ENCODE measurements at regions not wholly inside any gene's neighbourhood (a gene's known extent, or its start where the extent isn't known, plus 50 kb on each side); places are given as distances from the start of the nearest gene placed in this dataset.

- no peak for TF ChIP-seq CTCF (IDR thresholded peaks at IDR 0.05; ENCODE audit: insufficient read depth, low read depth, low read length)
- no peak overlapping the region for H3K4me3 ChIP-seq (ENCODE audit: low read depth, low read length)
- DNase-seq (ENCODE audit: low read depth): no peak
These were observed 105.0 kb upstream of the FRMD6 start for GRCh38 chr14:51546603-51547258.

- TF ChIP-seq CTCF (IDR thresholded peaks at IDR 0.05; ENCODE audit: insufficient read depth, low read depth, low read length): no peak
These were observed 104.5 kb upstream of the FRMD6 start for GRCh38 chr14:51547260-51547659.

GRCh38 chr14:51547701-51548100 is 104.0 kb upstream of the FRMD6 start:
- TF ChIP-seq CTCF (IDR thresholded peaks at IDR 0.05; ENCODE audit: insufficient read depth, low read depth, low read length): no peak
- H3K4me3 ChIP-seq (ENCODE audit: low read depth, low read length): no peak overlapping the region
- no peak for DNase-seq (ENCODE audit: low read depth)

More at GRCh38 chr14:51547260-51547659, 104.5 kb upstream of the FRMD6 start:
- H3K4me3 ChIP-seq (ENCODE audit: low read depth, low read length): no peak overlapping the region
- peak; percentile 99 for DNase-seq (ENCODE audit: low read depth)

- H3K4me3 ChIP-seq (ENCODE audit: low read depth, low read length): no peak overlapping the region
- no peak for TF ChIP-seq CTCF (IDR thresholded peaks at IDR 0.05; ENCODE audit: insufficient read depth, low read depth, low read length)
- DNase-seq (ENCODE audit: low read depth): no peak
These were observed 103.5 kb upstream of the FRMD6 start for GRCh38 chr14:51548187-51548586.

- no peak for TF ChIP-seq CTCF (IDR thresholded peaks at IDR 0.05; ENCODE audit: insufficient read depth, low read depth, low read length)
- H3K4me3 ChIP-seq (ENCODE audit: low read depth, low read length): no peak overlapping the region
- no peak for DNase-seq (ENCODE audit: low read depth)
These were observed 101.1 kb upstream of the FRMD6 start for GRCh38 chr14:51550636-51551035.

- DNase-seq (ENCODE audit: low read depth): no peak
- peak; percentile 15 for TF ChIP-seq CTCF (IDR thresholded peaks at IDR 0.05; ENCODE audit: insufficient read depth, low read depth, low read length)
- H3K4me3 ChIP-seq (ENCODE audit: low read depth, low read length): no peak overlapping the region
These were observed 99.4 kb upstream of the FRMD6 start for GRCh38 chr14:51552275-51552674.
